Upper lobe of left lung (tissue), 6 donors: ENCODE measurements at regions not wholly inside any gene's neighbourhood (a gene's known extent, or its start where the extent isn't known, plus 50 kb on each side); places are given as distances from the start of the nearest gene placed in this dataset.

Source experiments
- ATAC-seq, 2 donors: fragments of 200-7000 bp; cut with Tn5 transposase; one replicate each; pipeline ENCODE4 v1.9.1; 2022; ENCODE audit warnings: mild to moderate bottlenecking in 2 of 2, moderate library complexity in 2 of 2; ENCODE audit not compliant: low FRiP score in 2 of 2
- DNase-seq, 2 donors: peaks; one replicate each; pipeline ENCODE4 v3.0.0-alpha.2; 2019 to 2020
- H3K27ac ChIP-seq, 4 donors: fragments of 200-600 bp; sonication (generic); one replicate each; pipeline ENCODE4 v1.5.1; 2016 to 2019
- H3K27me3 ChIP-seq, 4 donors: fragments of 200-600 bp; sonication (generic); one replicate each; pipeline ENCODE4 v1.5.1; 2017 to 2019
- H3K36me3 ChIP-seq, 4 donors: fragments of 200-600 bp; sonication (generic); one replicate each; pipeline ENCODE4 v1.5.1; 2016 to 2019
- H3K4me1 ChIP-seq, 4 donors: fragments of 200-600 bp; sonication (generic); one replicate each; pipeline ENCODE4 v1.5.1; 2018 to 2019
- H3K4me3 ChIP-seq, 4 donors: fragments of 200-600 bp; sonication (generic); one replicate each; pipeline ENCODE4 v1.5.1; 2017 to 2019; ENCODE audit warnings: mild to moderate bottlenecking in 2 of 4, moderate library complexity in 1 of 4
- H3K9me3 ChIP-seq, 4 donors: fragments of 200-600 bp; sonication (generic); one replicate each; pipeline ENCODE4 v1.5.1; 2018 to 2019
- EP300 ChIP-seq, 4 donors: sonication (generic); formaldehyde crosslinking; IDR thresholded peaks; one replicate each; pipeline ENCODE4 v1.5.1; 2017; ENCODE audit warnings: antibody characterized with exemption in 4 of 4, control low read depth in 2 of 4
- POLR2A ChIP-seq, 4 donors: fragments of 450-650 bp; IDR thresholded peaks; one replicate each; pipeline ENCODE4 v1.5.1; 2016 to 2017; ENCODE audit warnings: antibody characterized with exemption in 4 of 4, mild to moderate bottlenecking in 2 of 4
- POLR2AphosphoS5 ChIP-seq, 2 donors: sonication (generic); formaldehyde crosslinking; IDR thresholded peaks; one replicate each; pipeline ENCODE4 v1.5.1; 2017; ENCODE audit warnings: antibody characterized with exemption in 2 of 2
- WGBS, 2 donors: methylation state at CpG; one replicate each; pipeline ENCODE4 v1.1.5; 2017 to 2018; 5-methylcytosine and 5-hydroxymethylcytosine counted together
- TF ChIP-seq, protein P1 (sequence below), 6 experiments: fragments of 450-650 bp in 4 of 6; fragments of 200-600 bp in 2 of 6; sonication (generic) in 2 of 6; IDR thresholded peaks; one replicate each; pipeline ENCODE4 v1.5.1; 2016 to 2019; ENCODE audit warnings: antibody characterized with exemption in 6 of 6
- donor health status: DM: no; HTN: no; CAD: no; lungs with moderate emphysema.
- donor health status: DM: no; HTN: yes; CAD: no; lungs with severe emphysema.

DNA sequence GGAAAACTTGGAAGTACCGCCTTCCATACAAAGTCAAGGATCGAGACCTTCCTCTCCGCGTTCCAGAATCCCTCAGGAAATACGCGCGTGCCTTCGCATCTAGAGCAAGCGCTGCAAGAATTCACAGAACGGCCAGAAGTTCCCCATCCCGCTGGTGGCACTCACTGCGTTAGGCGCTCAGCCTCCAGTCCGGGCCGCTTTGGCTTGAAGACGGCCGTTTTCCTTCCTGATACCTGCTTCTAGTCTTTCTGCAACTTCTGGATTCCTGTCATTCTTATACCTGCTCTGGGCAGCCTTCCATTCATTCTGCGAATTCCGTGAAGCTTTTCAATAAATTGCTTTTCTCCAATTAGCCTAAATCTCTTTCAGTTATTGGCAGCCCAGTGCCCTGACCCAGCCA, 896.4 kb downstream of the TRIML1 start:
- Histone ChIP-seq H3K27me3 (no peaks in the 10 kb centered on the region), H3K4me3 (no peak overlapping the region), H3K36me3 (no peaks in the 10 kb centered on the region), H3K9me3 (no peaks in the 10 kb centered on the region), H3K27ac (no peak overlapping the region), H3K4me1 (no peaks in the 10 kb centered on the region)
- ATAC-seq = no peak
- WGBS, 2 donors = 92 to 95% methylated on average over 18 to 19 of the region's 19 CpGs
- TF ChIP-seq POLR2AphosphoS5 (IDR thresholded peaks at IDR 0.05) (no peak), EP300 (IDR thresholded peaks at IDR 0.05) (no peak), POLR2A (IDR thresholded peaks at IDR 0.05) (no peak)
- TF ChIP-seq, protein P1, sequence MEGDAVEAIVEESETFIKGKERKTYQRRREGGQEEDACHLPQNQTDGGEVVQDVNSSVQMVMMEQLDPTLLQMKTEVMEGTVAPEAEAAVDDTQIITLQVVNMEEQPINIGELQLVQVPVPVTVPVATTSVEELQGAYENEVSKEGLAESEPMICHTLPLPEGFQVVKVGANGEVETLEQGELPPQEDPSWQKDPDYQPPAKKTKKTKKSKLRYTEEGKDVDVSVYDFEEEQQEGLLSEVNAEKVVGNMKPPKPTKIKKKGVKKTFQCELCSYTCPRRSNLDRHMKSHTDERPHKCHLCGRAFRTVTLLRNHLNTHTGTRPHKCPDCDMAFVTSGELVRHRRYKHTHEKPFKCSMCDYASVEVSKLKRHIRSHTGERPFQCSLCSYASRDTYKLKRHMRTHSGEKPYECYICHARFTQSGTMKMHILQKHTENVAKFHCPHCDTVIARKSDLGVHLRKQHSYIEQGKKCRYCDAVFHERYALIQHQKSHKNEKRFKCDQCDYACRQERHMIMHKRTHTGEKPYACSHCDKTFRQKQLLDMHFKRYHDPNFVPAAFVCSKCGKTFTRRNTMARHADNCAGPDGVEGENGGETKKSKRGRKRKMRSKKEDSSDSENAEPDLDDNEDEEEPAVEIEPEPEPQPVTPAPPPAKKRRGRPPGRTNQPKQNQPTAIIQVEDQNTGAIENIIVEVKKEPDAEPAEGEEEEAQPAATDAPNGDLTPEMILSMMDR (IDR thresholded peaks at IDR 0.05) = no peak
- peak in 1 of 2 donors; percentile 41 for DNase-seq

DNA sequence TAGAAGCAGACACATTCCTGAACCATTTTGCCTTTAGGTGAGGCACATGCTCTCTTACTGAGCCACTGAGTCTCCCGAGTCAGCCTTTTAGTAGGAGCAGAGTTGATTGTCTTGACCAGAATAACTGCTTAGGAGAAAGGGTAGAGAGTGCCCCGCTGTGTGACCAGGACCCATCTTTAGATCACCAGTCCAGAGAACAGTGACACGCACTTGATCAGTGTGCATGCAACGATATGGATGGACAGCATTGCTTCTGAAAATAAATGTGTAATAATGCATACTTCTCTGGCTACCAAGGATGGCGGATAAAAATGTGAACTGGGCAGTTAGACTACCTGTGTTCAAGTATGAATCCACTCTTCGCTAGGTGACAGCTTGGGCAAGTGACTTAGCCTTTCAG, 897.7 kb downstream of the TRIML1 start:
- no peak overlapping the region for H3K27ac ChIP-seq
- no peaks in the 10 kb centered on the region for H3K9me3 ChIP-seq
- WGBS, 2 donors = 75 to 91% methylated on average over 6 of the region's 6 CpGs
- TF ChIP-seq POLR2A (IDR thresholded peaks at IDR 0.05) (no peak), POLR2AphosphoS5 (IDR thresholded peaks at IDR 0.05) (no peak)
- TF ChIP-seq, protein P1 (IDR thresholded peaks at IDR 0.05) = no peak
- ATAC-seq (no peak), DNase-seq (no peak)
- H3K4me1 ChIP-seq = no peaks in the 10 kb centered on the region
- no peak overlapping the region for H3K4me3 ChIP-seq
- no peaks in the 10 kb centered on the region for H3K27me3 ChIP-seq
- H3K36me3 ChIP-seq = no peaks in the 10 kb centered on the region

DNA sequence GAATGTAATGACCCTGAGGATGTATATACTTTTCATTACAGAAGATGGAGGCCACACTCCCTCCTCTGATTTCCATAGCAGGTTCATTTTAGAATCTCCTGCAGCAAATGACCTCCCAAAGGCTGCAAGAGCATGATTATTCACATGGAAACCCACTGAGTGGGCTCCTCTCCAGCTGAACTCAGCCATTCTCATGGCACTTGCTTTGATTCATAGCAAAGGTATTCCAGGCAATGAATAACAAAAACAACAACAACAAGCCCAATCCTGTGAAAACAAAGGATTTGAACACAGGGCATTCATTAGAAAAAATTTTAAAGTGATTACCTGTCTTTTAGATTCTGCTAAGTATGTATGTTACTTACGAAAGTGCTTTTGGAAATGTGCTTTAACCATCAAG, 894.0 kb upstream of the FRG1 start:
- no peak for TF ChIP-seq EP300 (IDR thresholded peaks at IDR 0.05)
- no peak for TF ChIP-seq POLR2A (IDR thresholded peaks at IDR 0.05)
- TF ChIP-seq, protein P1 (IDR thresholded peaks at IDR 0.05) = no peak
- no peak for TF ChIP-seq POLR2AphosphoS5 (IDR thresholded peaks at IDR 0.05)
- no peaks in the 10 kb centered on the region for H3K36me3 ChIP-seq
- no peak for ATAC-seq
- 90% methylated on average over 1 of the region's 1 CpG for WGBS, 2 donors
- H3K27ac ChIP-seq = no peak overlapping the region
- H3K4me3 ChIP-seq = no peak overlapping the region
- no peaks in the 10 kb centered on the region for H3K27me3 ChIP-seq
- H3K4me1 ChIP-seq = no peaks in the 10 kb centered on the region
- no peak for DNase-seq
- H3K9me3 ChIP-seq = no peaks in the 10 kb centered on the region

DNA sequence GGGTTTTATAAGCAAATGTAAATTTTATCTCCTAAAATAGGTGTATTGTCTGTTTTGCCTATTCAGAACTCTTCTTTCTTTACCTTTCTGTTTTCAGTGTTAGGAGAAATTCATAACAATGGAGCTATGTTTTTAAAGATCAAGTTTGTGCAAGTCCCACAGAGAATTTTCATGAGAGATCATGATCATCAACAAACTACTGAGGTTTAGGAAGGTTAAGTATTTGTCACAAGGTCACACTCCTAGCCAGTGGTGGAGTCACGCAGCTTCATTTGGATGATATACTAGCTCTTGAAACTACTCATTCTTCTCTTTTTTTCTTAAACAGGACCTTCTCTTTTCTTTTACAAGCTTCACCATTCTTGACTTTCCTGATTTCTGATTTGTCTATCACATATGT, 892.6 kb upstream of the FRG1 start:
- ATAC-seq (no peak), DNase-seq (no peak)
- Histone ChIP-seq H3K4me3 (no peak overlapping the region), H3K36me3 (no peaks in the 10 kb centered on the region), H3K27me3 (no peaks in the 10 kb centered on the region), H3K9me3 (no peaks in the 10 kb centered on the region), H3K4me1 (no peaks in the 10 kb centered on the region), H3K27ac (no peak overlapping the region)
- TF ChIP-seq POLR2AphosphoS5 (IDR thresholded peaks at IDR 0.05) (no peak), EP300 (IDR thresholded peaks at IDR 0.05) (no peak), POLR2A (IDR thresholded peaks at IDR 0.05) (no peak)
- TF ChIP-seq, protein P1 (IDR thresholded peaks at IDR 0.05) = no peak
- WGBS, 2 donors = 71 to 84% methylated on average over 1 of the region's 1 CpG

DNA sequence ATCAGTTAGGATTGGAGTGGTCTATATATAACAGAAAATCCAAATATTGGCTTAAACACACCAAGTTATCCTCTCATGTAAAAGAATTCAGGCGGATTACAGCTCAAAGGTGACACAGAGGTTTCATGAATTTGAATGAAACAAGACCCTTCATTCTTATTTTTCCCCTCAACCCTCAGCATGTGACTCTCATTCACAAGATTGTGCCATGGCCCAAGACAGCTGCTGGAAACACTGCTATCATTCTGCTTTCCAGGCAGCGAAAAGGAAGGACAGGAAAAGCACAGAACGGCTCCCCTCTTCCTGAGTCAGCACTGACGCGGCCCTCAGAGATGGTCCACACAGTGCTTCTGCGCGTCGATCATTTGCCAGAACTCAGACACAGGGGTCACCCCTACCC, 891.0 kb upstream of the FRG1 start:
- TF ChIP-seq, protein P1 (IDR thresholded peaks at IDR 0.05) = no peak
- TF ChIP-seq POLR2AphosphoS5 (IDR thresholded peaks at IDR 0.05) = no peak
- TF ChIP-seq POLR2A (IDR thresholded peaks at IDR 0.05) = no peak
- TF ChIP-seq EP300 (IDR thresholded peaks at IDR 0.05) = no peak
- WGBS, 2 donors = 63 to 72% methylated on average over 8 of the region's 8 CpGs
- Histone ChIP-seq H3K27me3 (no peaks in the 10 kb centered on the region), H3K4me3 (no peak overlapping the region), H3K36me3 (no peaks in the 10 kb centered on the region), H3K4me1 (no peaks in the 10 kb centered on the region), H3K27ac (no peak overlapping the region), H3K9me3 (no peaks in the 10 kb centered on the region)
- ATAC-seq = no peak
- DNase-seq = no peak
